ENCODE measurements at regions not wholly inside any gene's neighbourhood (a gene's known extent, or its start where the extent isn't known, plus 50 kb on each side); places are given as distances from the start of the nearest gene placed in this dataset.

- TF ChIP-seq, protein P1, sequence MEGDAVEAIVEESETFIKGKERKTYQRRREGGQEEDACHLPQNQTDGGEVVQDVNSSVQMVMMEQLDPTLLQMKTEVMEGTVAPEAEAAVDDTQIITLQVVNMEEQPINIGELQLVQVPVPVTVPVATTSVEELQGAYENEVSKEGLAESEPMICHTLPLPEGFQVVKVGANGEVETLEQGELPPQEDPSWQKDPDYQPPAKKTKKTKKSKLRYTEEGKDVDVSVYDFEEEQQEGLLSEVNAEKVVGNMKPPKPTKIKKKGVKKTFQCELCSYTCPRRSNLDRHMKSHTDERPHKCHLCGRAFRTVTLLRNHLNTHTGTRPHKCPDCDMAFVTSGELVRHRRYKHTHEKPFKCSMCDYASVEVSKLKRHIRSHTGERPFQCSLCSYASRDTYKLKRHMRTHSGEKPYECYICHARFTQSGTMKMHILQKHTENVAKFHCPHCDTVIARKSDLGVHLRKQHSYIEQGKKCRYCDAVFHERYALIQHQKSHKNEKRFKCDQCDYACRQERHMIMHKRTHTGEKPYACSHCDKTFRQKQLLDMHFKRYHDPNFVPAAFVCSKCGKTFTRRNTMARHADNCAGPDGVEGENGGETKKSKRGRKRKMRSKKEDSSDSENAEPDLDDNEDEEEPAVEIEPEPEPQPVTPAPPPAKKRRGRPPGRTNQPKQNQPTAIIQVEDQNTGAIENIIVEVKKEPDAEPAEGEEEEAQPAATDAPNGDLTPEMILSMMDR (IDR thresholded peaks at IDR 0.05; ENCODE audit: low read depth, low read length), result no peak
- no peak for TF ChIP-seq EZH2phosphoT487 (IDR thresholded peaks at IDR 0.05; ENCODE audit: low read depth)
Observed at GRCh38 chr5:118290204-118290603, 698.1 kb downstream of the DTWD2 start.

All from OCI-LY3 (cell line).